HL-60 (cell line): ENCODE measurements at regions not wholly inside any gene's neighbourhood (a gene's known extent, or its start where the extent isn't known, plus 50 kb on each side); places are given as distances from the start of the nearest gene placed in this dataset.

Experiments
- GABPA ChIP-seq: IDR thresholded peaks from 2 replicates; pipeline ENCODE4 v1.6.1; 2012; ENCODE audit warnings: low read depth
- POLR2AphosphoS5 ChIP-seq: IDR thresholded peaks from 2 replicates; pipeline ENCODE4 v1.6.1; 2012; ENCODE audit warnings: low read depth
- TF ChIP-seq, protein P1 (sequence below): IDR thresholded peaks from 2 replicates; pipeline ENCODE4 v1.6.1; 2012; ENCODE audit warnings: low read depth; ENCODE audit not compliant: insufficient replicate concordance
- TF ChIP-seq, protein P2 (sequence below): IDR thresholded peaks from one replicate; pipeline ENCODE4 v1.5.1; 2011; ENCODE audit warnings: low read length, control low read depth, inconsistent platforms; ENCODE audit not compliant: insufficient read depth

DNA sequence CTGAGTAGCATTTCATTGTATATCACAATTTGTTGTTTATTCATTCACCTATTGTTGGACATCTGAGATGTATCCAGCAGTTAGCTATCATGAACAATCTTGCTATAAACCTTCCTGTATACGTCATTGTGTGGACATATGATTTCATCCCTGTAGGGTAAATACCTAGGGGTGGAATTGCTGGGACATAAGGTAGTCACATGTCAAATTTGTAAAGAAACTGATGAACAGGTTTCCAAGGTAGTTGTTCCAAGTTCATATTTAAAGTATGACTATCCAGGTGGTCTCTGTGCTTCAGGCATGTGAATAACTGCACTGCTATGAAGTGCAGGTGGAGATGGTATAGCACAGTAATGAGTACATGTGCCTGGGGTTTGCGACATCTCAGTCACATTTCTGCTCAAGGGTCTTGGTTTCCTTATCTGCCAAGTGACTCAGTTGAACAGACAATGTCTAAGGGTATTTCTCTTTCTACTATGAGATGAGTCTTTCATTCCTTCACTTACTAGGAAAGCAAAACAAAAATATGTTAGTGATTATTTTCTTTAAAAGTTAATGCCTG is 229.0 kb upstream of the HES1 start:
- TF ChIP-seq POLR2AphosphoS5 (no peak), GABPA (no peak)
- TF ChIP-seq, protein P1, sequence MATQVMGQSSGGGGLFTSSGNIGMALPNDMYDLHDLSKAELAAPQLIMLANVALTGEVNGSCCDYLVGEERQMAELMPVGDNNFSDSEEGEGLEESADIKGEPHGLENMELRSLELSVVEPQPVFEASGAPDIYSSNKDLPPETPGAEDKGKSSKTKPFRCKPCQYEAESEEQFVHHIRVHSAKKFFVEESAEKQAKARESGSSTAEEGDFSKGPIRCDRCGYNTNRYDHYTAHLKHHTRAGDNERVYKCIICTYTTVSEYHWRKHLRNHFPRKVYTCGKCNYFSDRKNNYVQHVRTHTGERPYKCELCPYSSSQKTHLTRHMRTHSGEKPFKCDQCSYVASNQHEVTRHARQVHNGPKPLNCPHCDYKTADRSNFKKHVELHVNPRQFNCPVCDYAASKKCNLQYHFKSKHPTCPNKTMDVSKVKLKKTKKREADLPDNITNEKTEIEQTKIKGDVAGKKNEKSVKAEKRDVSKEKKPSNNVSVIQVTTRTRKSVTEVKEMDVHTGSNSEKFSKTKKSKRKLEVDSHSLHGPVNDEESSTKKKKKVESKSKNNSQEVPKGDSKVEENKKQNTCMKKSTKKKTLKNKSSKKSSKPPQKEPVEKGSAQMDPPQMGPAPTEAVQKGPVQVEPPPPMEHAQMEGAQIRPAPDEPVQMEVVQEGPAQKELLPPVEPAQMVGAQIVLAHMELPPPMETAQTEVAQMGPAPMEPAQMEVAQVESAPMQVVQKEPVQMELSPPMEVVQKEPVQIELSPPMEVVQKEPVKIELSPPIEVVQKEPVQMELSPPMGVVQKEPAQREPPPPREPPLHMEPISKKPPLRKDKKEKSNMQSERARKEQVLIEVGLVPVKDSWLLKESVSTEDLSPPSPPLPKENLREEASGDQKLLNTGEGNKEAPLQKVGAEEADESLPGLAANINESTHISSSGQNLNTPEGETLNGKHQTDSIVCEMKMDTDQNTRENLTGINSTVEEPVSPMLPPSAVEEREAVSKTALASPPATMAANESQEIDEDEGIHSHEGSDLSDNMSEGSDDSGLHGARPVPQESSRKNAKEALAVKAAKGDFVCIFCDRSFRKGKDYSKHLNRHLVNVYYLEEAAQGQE, result no peak
- TF ChIP-seq, protein P2, sequence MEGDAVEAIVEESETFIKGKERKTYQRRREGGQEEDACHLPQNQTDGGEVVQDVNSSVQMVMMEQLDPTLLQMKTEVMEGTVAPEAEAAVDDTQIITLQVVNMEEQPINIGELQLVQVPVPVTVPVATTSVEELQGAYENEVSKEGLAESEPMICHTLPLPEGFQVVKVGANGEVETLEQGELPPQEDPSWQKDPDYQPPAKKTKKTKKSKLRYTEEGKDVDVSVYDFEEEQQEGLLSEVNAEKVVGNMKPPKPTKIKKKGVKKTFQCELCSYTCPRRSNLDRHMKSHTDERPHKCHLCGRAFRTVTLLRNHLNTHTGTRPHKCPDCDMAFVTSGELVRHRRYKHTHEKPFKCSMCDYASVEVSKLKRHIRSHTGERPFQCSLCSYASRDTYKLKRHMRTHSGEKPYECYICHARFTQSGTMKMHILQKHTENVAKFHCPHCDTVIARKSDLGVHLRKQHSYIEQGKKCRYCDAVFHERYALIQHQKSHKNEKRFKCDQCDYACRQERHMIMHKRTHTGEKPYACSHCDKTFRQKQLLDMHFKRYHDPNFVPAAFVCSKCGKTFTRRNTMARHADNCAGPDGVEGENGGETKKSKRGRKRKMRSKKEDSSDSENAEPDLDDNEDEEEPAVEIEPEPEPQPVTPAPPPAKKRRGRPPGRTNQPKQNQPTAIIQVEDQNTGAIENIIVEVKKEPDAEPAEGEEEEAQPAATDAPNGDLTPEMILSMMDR, result no peak
